ENCODE measurements at regions not wholly inside any gene's neighbourhood (a gene's known extent, or its start where the extent isn't known, plus 50 kb on each side); places are given as distances from the start of the nearest gene placed in this dataset.

DNA sequence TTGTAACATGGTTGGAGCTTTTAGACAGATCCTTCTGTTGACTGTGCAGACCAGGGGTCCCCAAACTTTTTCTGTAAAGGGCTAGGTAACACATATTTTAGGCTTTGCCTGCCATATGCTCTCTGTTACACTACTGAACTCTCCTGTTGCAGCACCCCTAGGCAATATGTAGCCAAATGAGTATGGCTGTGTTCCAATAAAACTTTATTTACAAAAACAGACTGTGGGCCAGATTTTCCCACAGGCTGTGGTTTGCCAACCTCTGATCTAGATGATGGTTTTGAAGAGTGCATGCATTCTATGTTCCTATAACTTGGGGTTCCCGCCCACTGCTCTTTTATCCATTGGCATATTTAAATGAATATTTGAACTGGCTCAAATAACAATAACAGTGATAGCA lies 180.3 kb upstream of the VASH1 start:
- H3K4me1 ChIP-seq: no peaks in the 10 kb centered on the region
- H3K9me3 ChIP-seq: no peaks in the 10 kb centered on the region
- DNase-seq (no peak), ATAC-seq (no peak)
- H3K4me3 ChIP-seq: no peak overlapping the region
- intact Hi-C loops (cut with DNase I; ENCODE audit: low total_unique reads): no loop called here
- no peak overlapping the region for H3K27ac ChIP-seq
- peaks cover 0 to 1% (median 0%) of the 10 kb centered on the region in 3 donors for H3K27me3 ChIP-seq
- no peaks in the 10 kb centered on the region for H3K36me3 ChIP-seq
- in situ Hi-C loops (cut with MboI; ENCODE audit: low sequenced_read_pairs in 4 of 4): no loop called here
- no peak for TF ChIP-seq POLR2A (IDR thresholded peaks at IDR 0.05)
- TF ChIP-seq, protein P1, sequence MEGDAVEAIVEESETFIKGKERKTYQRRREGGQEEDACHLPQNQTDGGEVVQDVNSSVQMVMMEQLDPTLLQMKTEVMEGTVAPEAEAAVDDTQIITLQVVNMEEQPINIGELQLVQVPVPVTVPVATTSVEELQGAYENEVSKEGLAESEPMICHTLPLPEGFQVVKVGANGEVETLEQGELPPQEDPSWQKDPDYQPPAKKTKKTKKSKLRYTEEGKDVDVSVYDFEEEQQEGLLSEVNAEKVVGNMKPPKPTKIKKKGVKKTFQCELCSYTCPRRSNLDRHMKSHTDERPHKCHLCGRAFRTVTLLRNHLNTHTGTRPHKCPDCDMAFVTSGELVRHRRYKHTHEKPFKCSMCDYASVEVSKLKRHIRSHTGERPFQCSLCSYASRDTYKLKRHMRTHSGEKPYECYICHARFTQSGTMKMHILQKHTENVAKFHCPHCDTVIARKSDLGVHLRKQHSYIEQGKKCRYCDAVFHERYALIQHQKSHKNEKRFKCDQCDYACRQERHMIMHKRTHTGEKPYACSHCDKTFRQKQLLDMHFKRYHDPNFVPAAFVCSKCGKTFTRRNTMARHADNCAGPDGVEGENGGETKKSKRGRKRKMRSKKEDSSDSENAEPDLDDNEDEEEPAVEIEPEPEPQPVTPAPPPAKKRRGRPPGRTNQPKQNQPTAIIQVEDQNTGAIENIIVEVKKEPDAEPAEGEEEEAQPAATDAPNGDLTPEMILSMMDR (IDR thresholded peaks at IDR 0.05 in 4 of 5, conservative IDR thresholded peaks at IDR 0.05 in 1 of 5): no peak

DNA sequence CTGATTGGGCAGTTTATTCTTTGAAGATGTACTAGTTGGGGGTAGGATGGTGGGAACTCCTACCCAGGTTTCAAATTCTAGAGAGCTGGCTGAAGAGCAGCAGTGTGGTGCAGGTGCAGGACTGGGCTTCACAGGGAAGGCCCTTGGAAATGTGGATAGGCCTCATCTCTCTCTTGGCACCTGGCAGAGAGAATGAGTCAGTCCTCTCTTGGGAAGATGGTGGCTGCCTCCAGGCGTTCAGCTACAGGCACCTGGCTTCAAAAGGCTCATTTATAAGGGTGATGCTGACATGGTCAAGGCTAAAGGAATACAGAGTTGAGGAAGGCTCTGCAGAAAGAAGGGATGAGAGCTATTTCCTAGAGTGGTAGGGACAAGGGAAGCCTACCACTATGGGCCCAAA lies 179.7 kb upstream of the VASH1 start:
- in situ Hi-C loops (cut with MboI; ENCODE audit: low sequenced_read_pairs in 4 of 4): no loop called here
- Histone ChIP-seq H3K27me3 (no peaks in the 10 kb centered on the region), H3K9me3 (no peaks in the 10 kb centered on the region), H3K27ac (no peak overlapping the region), H3K36me3 (no peaks in the 10 kb centered on the region), H3K4me3 (no peak overlapping the region), H3K4me1 (no peaks in the 10 kb centered on the region)
- TF ChIP-seq, protein P1 (IDR thresholded peaks at IDR 0.05 in 4 of 5, conservative IDR thresholded peaks at IDR 0.05 in 1 of 5): no peak
- TF ChIP-seq POLR2A (IDR thresholded peaks at IDR 0.05): no peak
- intact Hi-C loops (cut with DNase I; ENCODE audit: low total_unique reads): no loop called here
- ATAC-seq: no peak
- DNase-seq: no peak

DNA sequence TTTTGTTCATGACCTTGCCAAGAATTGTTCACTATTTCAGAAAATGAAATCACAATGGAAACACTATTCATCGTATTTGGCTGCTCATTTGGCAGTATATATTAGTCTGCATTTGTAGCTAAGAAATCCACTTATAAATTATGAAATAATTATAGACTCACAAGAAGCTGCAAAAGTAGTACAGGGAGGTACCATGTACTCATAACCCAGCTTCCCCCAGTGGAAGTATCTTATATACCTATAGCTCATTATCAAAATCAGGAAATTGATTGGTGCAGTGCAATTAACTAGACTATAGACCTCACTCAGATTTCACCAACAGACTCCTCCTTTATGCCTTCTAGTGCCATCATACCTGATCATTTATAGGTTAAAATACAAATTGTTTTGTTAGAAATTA lies 178.8 kb upstream of the VASH1 start:
- ATAC-seq: no peak
- Histone ChIP-seq H3K36me3 (no peaks in the 10 kb centered on the region), H3K4me3 (no peak overlapping the region), H3K27ac (no peak overlapping the region), H3K4me1 (no peaks in the 10 kb centered on the region), H3K9me3 (no peaks in the 10 kb centered on the region), H3K27me3 (no peaks in the 10 kb centered on the region)
- DNase-seq: no peak
- intact Hi-C loops (cut with DNase I; ENCODE audit: low total_unique reads) (no loop called here), in situ Hi-C loops (cut with MboI; ENCODE audit: low sequenced_read_pairs in 4 of 4) (no loop called here)
- TF ChIP-seq, protein P1 (IDR thresholded peaks at IDR 0.05 in 4 of 5, conservative IDR thresholded peaks at IDR 0.05 in 1 of 5): no peak
- TF ChIP-seq POLR2A (IDR thresholded peaks at IDR 0.05): no peak

DNA sequence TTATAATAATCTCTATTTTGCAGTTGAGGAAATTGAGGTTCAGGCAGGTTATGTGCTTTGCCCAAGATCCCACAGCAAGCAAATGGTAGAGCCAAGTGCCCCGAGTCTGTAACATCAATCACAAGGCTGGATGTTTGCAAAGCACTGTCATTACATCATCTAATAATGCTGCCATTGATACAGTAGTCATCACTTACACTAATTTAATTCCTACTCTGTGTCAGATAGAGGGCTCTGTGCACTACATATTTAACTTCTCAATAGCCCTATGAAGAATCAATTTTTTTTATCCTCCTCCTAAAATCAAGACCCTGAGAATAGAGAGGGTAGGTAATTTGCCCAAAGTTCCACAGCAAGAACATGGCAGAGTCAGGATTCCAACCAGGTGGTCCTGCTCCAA lies 178.1 kb upstream of the VASH1 start:
- H3K9me3 ChIP-seq: no peaks in the 10 kb centered on the region
- ATAC-seq (no peak), DNase-seq (no peak)
- H3K27ac ChIP-seq: no peak overlapping the region
- no peaks in the 10 kb centered on the region for H3K27me3 ChIP-seq
- no peak overlapping the region for H3K4me3 ChIP-seq
- H3K36me3 ChIP-seq: no peaks in the 10 kb centered on the region
- no peaks in the 10 kb centered on the region for H3K4me1 ChIP-seq
- in situ Hi-C loops (cut with MboI; ENCODE audit: low sequenced_read_pairs in 4 of 4) (no loop called here), intact Hi-C loops (cut with DNase I; ENCODE audit: low total_unique reads) (no loop called here)
- TF ChIP-seq, protein P1 (IDR thresholded peaks at IDR 0.05 in 4 of 5, conservative IDR thresholded peaks at IDR 0.05 in 1 of 5): no peak
- TF ChIP-seq POLR2A (IDR thresholded peaks at IDR 0.05): no peak

DNA sequence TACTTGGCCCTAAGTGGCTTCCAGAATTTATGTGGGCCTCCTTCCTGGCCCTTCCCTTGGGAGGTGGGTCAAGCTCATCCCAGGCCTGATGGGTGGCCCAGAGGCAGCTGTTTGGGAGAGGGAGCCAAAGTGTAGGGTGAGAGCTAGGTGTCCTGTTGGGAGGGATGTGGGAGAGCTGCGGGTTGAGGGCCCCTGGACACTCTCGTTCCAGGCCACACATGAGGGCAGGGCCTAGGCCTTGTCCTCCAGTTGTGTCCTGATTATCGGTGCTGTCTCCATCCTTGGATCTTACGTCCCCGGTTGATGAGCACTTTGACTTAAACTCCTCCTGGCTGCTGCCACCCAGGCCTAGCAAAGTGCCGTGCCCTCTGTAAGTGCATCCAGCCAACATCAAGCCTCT lies 177.5 kb upstream of the VASH1 start:
- Histone ChIP-seq H3K27me3 (no peaks in the 10 kb centered on the region), H3K4me1 (no peaks in the 10 kb centered on the region), H3K27ac (no peak overlapping the region), H3K4me3 (no peak overlapping the region), H3K9me3 (no peaks in the 10 kb centered on the region), H3K36me3 (no peaks in the 10 kb centered on the region)
- ATAC-seq (no peak), DNase-seq (no peak)
- in situ Hi-C loops (cut with MboI; ENCODE audit: low sequenced_read_pairs in 4 of 4): no loop called here
- intact Hi-C loops (cut with DNase I; ENCODE audit: low total_unique reads): no loop called here
- TF ChIP-seq, protein P1 (IDR thresholded peaks at IDR 0.05 in 4 of 5, conservative IDR thresholded peaks at IDR 0.05 in 1 of 5): no peak
- no peak for TF ChIP-seq POLR2A (IDR thresholded peaks at IDR 0.05)
